ENCODE measurements at regions not wholly inside any gene's neighbourhood (a gene's known extent, or its start where the extent isn't known, plus 50 kb on each side); places are given as distances from the start of the nearest gene placed in this dataset.

GRCh38 chr3:87555290-87555689 is 278.9 kb upstream of the POU1F1 start:
- Histone ChIP-seq H4K5ac (ENCODE audit: low read length) (no peak overlapping the region), H2BK5ac (ENCODE audit: low read length) (no peak overlapping the region), H3K36me3 (ENCODE audit: control insufficient read depth, insufficient read depth, low read length) (no peaks in the 10 kb centered on the region), H2BK120ac (ENCODE audit: low read depth, low read length) (no peak overlapping the region), H3K79me1 (ENCODE audit: low read length) (no peaks in the 10 kb centered on the region), H3K4me3 (ENCODE audit: low read length) (no peak overlapping the region), H3K23ac (ENCODE audit: low read length) (no peak overlapping the region), H3K18ac (ENCODE audit: low read length) (no peak overlapping the region), H2BK15ac (replicated peaks; ENCODE audit: low read depth) (no peak overlapping the region), H3K4me2 (ENCODE audit: low read length) (no peak overlapping the region), H3K4ac (ENCODE audit: low read depth, low read length) (no peak overlapping the region), H3K9ac (ENCODE audit: low read length) (no peak overlapping the region), H3K27me3 (ENCODE audit: insufficient read depth, low read length, poor library complexity) (no peaks in the 10 kb centered on the region), H4K8ac (ENCODE audit: low read depth, low read length) (no peak overlapping the region), H3K27ac (ENCODE audit: low read depth, low read length) (no peak overlapping the region), H3K56ac (ENCODE audit: low read length) (no peak overlapping the region), H2AK5ac (ENCODE audit: low read length) (no peak overlapping the region), H3K4me1 (ENCODE audit: control insufficient read depth, low read depth, low read length) (no peaks in the 10 kb centered on the region), H3K79me2 (ENCODE audit: control insufficient read depth, insufficient read depth, low read length) (no peaks in the 10 kb centered on the region)
- DNase-seq = no peak
- no CpG with 5 or more reads among the region's 1 CpG for WGBS (ENCODE audit: extremely low coverage, insufficient coverage, low lambda C conversion rate)

GRCh38 chr3:87553058-87553457 is 276.7 kb upstream of the POU1F1 start:
- Histone ChIP-seq H3K9ac (ENCODE audit: low read length) (no peak overlapping the region), H2BK120ac (ENCODE audit: low read depth, low read length) (no peak overlapping the region), H3K27ac (ENCODE audit: low read depth, low read length) (no peak overlapping the region), H3K18ac (ENCODE audit: low read length) (no peak overlapping the region), H3K79me2 (ENCODE audit: control insufficient read depth, insufficient read depth, low read length) (no peaks in the 10 kb centered on the region), H2AK5ac (ENCODE audit: low read length) (no peak overlapping the region), H3K4me3 (ENCODE audit: low read length) (no peak overlapping the region), H3K4me1 (ENCODE audit: control insufficient read depth, low read depth, low read length) (no peaks in the 10 kb centered on the region), H3K23ac (ENCODE audit: low read length) (no peak overlapping the region), H3K79me1 (ENCODE audit: low read length) (no peaks in the 10 kb centered on the region), H2BK5ac (ENCODE audit: low read length) (no peak overlapping the region), H2BK15ac (replicated peaks; ENCODE audit: low read depth) (no peak overlapping the region), H3K4me2 (ENCODE audit: low read length) (no peak overlapping the region), H4K5ac (ENCODE audit: low read length) (no peak overlapping the region), H3K27me3 (ENCODE audit: insufficient read depth, low read length, poor library complexity) (no peaks in the 10 kb centered on the region), H3K4ac (ENCODE audit: low read depth, low read length) (no peak overlapping the region), H4K8ac (ENCODE audit: low read depth, low read length) (no peak overlapping the region), H3K56ac (ENCODE audit: low read length) (no peak overlapping the region), H3K36me3 (ENCODE audit: control insufficient read depth, insufficient read depth, low read length) (no peaks in the 10 kb centered on the region)
- no CpG with 5 or more reads among the region's 3 CpGs for WGBS (ENCODE audit: extremely low coverage, insufficient coverage, low lambda C conversion rate)
- no peak for DNase-seq

- no peaks in the 10 kb centered on the region for H3K27me3 ChIP-seq (ENCODE audit: insufficient read depth, low read length, poor library complexity)
- H3K79me2 ChIP-seq (ENCODE audit: control insufficient read depth, insufficient read depth, low read length) = no peaks in the 10 kb centered on the region
- WGBS (ENCODE audit: extremely low coverage, insufficient coverage, low lambda C conversion rate) = no CpG with 5 or more reads among the region's 3 CpGs
Measured at GRCh38 chr3:87550892-87551291, 274.5 kb upstream of the POU1F1 start.

GRCh38 chr3:87549208-87549607 is 272.8 kb upstream of the POU1F1 start:
- Histone ChIP-seq H2BK15ac (replicated peaks; ENCODE audit: low read depth) (no peak overlapping the region), H3K79me2 (ENCODE audit: control insufficient read depth, insufficient read depth, low read length) (no peaks in the 10 kb centered on the region), H2BK120ac (ENCODE audit: low read depth, low read length) (no peak overlapping the region), H3K79me1 (ENCODE audit: low read length) (no peaks in the 10 kb centered on the region), H4K5ac (ENCODE audit: low read length) (no peak overlapping the region), H2AK5ac (ENCODE audit: low read length) (no peak overlapping the region), H4K8ac (ENCODE audit: low read depth, low read length) (no peak overlapping the region), H3K23ac (ENCODE audit: low read length) (no peak overlapping the region), H3K9ac (ENCODE audit: low read length) (no peak overlapping the region), H3K4me2 (ENCODE audit: low read length) (no peak overlapping the region), H3K4ac (ENCODE audit: low read depth, low read length) (no peak overlapping the region), H3K27me3 (ENCODE audit: insufficient read depth, low read length, poor library complexity) (no peaks in the 10 kb centered on the region), H3K4me3 (ENCODE audit: low read length) (no peak overlapping the region), H3K36me3 (ENCODE audit: control insufficient read depth, insufficient read depth, low read length) (no peaks in the 10 kb centered on the region), H2BK5ac (ENCODE audit: low read length) (no peak overlapping the region), H3K27ac (ENCODE audit: low read depth, low read length) (no peak overlapping the region), H3K18ac (ENCODE audit: low read length) (no peak overlapping the region), H3K56ac (ENCODE audit: low read length) (no peak overlapping the region), H3K4me1 (ENCODE audit: control insufficient read depth, low read depth, low read length) (no peaks in the 10 kb centered on the region)
- no CpG with 5 or more reads among the region's 2 CpGs for WGBS (ENCODE audit: extremely low coverage, insufficient coverage, low lambda C conversion rate)
- no peak for DNase-seq

More at GRCh38 chr3:87550892-87551291, 274.5 kb upstream of the POU1F1 start:
- H3K4ac ChIP-seq (ENCODE audit: low read depth, low read length) = no peak overlapping the region
- no peak overlapping the region for H3K4me3 ChIP-seq (ENCODE audit: low read length)
- H3K23ac ChIP-seq (ENCODE audit: low read length) = no peak overlapping the region
- no peak overlapping the region for H4K8ac ChIP-seq (ENCODE audit: low read depth, low read length)
- no peak overlapping the region for H3K18ac ChIP-seq (ENCODE audit: low read length)
- no peak overlapping the region for H2BK120ac ChIP-seq (ENCODE audit: low read depth, low read length)
- no peak overlapping the region for H2BK15ac ChIP-seq (replicated peaks; ENCODE audit: low read depth)
- H3K9ac ChIP-seq (ENCODE audit: low read length) = no peak overlapping the region
- no peaks in the 10 kb centered on the region for H3K4me1 ChIP-seq (ENCODE audit: control insufficient read depth, low read depth, low read length)
- DNase-seq = no peak
- no peak overlapping the region for H4K5ac ChIP-seq (ENCODE audit: low read length)
- H3K4me2 ChIP-seq (ENCODE audit: low read length) = no peak overlapping the region
- no peak overlapping the region for H2AK5ac ChIP-seq (ENCODE audit: low read length)
- H3K56ac ChIP-seq (ENCODE audit: low read length) = no peak overlapping the region
- H3K27ac ChIP-seq (ENCODE audit: low read depth, low read length) = no peak overlapping the region
- no peaks in the 10 kb centered on the region for H3K36me3 ChIP-seq (ENCODE audit: control insufficient read depth, insufficient read depth, low read length)
- no peaks in the 10 kb centered on the region for H3K79me1 ChIP-seq (ENCODE audit: low read length)
- no peak overlapping the region for H2BK5ac ChIP-seq (ENCODE audit: low read length)

- no peak overlapping the region for H3K18ac ChIP-seq (ENCODE audit: low read length)
- WGBS (ENCODE audit: extremely low coverage, insufficient coverage, low lambda C conversion rate) = no CpG with 5 or more reads among the region's 4 CpGs
- no peak for DNase-seq
Measured at GRCh38 chr3:87548271-87548670, 271.9 kb upstream of the POU1F1 start.

GRCh38 chr3:87546216-87546615 is 269.8 kb upstream of the POU1F1 start:
- no peak overlapping the region for H3K23ac ChIP-seq (ENCODE audit: low read length)
- no peak overlapping the region for H4K8ac ChIP-seq (ENCODE audit: low read depth, low read length)
- no peak overlapping the region for H2AK5ac ChIP-seq (ENCODE audit: low read length)
- no CpG with 5 or more reads among the region's 5 CpGs for WGBS (ENCODE audit: extremely low coverage, insufficient coverage, low lambda C conversion rate)
- H3K18ac ChIP-seq (ENCODE audit: low read length) = no peak overlapping the region
- no peaks in the 10 kb centered on the region for H3K4me1 ChIP-seq (ENCODE audit: control insufficient read depth, low read depth, low read length)
- H2BK120ac ChIP-seq (ENCODE audit: low read depth, low read length) = no peak overlapping the region
- H3K56ac ChIP-seq (ENCODE audit: low read length) = no peak overlapping the region
- no peaks in the 10 kb centered on the region for H3K36me3 ChIP-seq (ENCODE audit: control insufficient read depth, insufficient read depth, low read length)
- no peaks in the 10 kb centered on the region for H3K79me2 ChIP-seq (ENCODE audit: control insufficient read depth, insufficient read depth, low read length)
- no peak for DNase-seq
- no peak overlapping the region for H3K4ac ChIP-seq (ENCODE audit: low read depth, low read length)
- no peak overlapping the region for H2BK15ac ChIP-seq (replicated peaks; ENCODE audit: low read depth)
- no peaks in the 10 kb centered on the region for H3K27me3 ChIP-seq (ENCODE audit: insufficient read depth, low read length, poor library complexity)
- H3K79me1 ChIP-seq (ENCODE audit: low read length) = no peaks in the 10 kb centered on the region
- H2BK5ac ChIP-seq (ENCODE audit: low read length) = no peak overlapping the region
- no peak overlapping the region for H4K5ac ChIP-seq (ENCODE audit: low read length)
- H3K27ac ChIP-seq (ENCODE audit: low read depth, low read length) = no peak overlapping the region
- no peak overlapping the region for H3K9ac ChIP-seq (ENCODE audit: low read length)
- H3K4me3 ChIP-seq (ENCODE audit: low read length) = no peak overlapping the region
- no peak overlapping the region for H3K4me2 ChIP-seq (ENCODE audit: low read length)

More at GRCh38 chr3:87548271-87548670, 271.9 kb upstream of the POU1F1 start:
- Histone ChIP-seq H3K27me3 (ENCODE audit: insufficient read depth, low read length, poor library complexity) (no peaks in the 10 kb centered on the region), H4K5ac (ENCODE audit: low read length) (no peak overlapping the region), H2BK5ac (ENCODE audit: low read length) (no peak overlapping the region), H2AK5ac (ENCODE audit: low read length) (no peak overlapping the region), H3K79me1 (ENCODE audit: low read length) (no peaks in the 10 kb centered on the region), H3K79me2 (ENCODE audit: control insufficient read depth, insufficient read depth, low read length) (no peaks in the 10 kb centered on the region), H3K4ac (ENCODE audit: low read depth, low read length) (no peak overlapping the region), H2BK120ac (ENCODE audit: low read depth, low read length) (no peak overlapping the region), H3K9ac (ENCODE audit: low read length) (no peak overlapping the region), H3K4me2 (ENCODE audit: low read length) (no peak overlapping the region), H2BK15ac (replicated peaks; ENCODE audit: low read depth) (no peak overlapping the region), H3K36me3 (ENCODE audit: control insufficient read depth, insufficient read depth, low read length) (no peaks in the 10 kb centered on the region), H3K23ac (ENCODE audit: low read length) (no peak overlapping the region), H3K27ac (ENCODE audit: low read depth, low read length) (no peak overlapping the region), H3K4me3 (ENCODE audit: low read length) (no peak overlapping the region), H3K56ac (ENCODE audit: low read length) (no peak overlapping the region), H4K8ac (ENCODE audit: low read depth, low read length) (no peak overlapping the region), H3K4me1 (ENCODE audit: control insufficient read depth, low read depth, low read length) (no peaks in the 10 kb centered on the region)
